H9 (cell line): ENCODE measurements at regions not wholly inside any gene's neighbourhood (a gene's known extent, or its start where the extent isn't known, plus 50 kb on each side); places are given as distances from the start of the nearest gene placed in this dataset.

Experiments
- DNase-seq: peaks from one replicate; pipeline ENCODE4 v3.0.0-alpha.2; 2017
- H2AFZ ChIP-seq: one replicate; pipeline ENCODE4 v1.6.1; 2013; ENCODE audit warnings: mild to moderate bottlenecking, low read length, control low read depth, moderate library complexity
- H2AK5ac ChIP-seq: 2 replicates; pipeline ENCODE4 v1.6.1; 2013; ENCODE audit warnings: low read length, control low read depth, mixed read lengths; ENCODE audit not compliant: insufficient read length
- H2BK120ac ChIP-seq: one replicate; pipeline ENCODE4 v1.6.1; 2013; ENCODE audit warnings: low read depth, mild to moderate bottlenecking, low read length, control low read depth, inconsistent platforms; ENCODE audit not compliant: poor library complexity, severe bottlenecking
- H2BK12ac ChIP-seq: 2 replicates; pipeline ENCODE4 v1.6.1; 2013; ENCODE audit warnings: low read length, control low read depth, mixed read lengths, low read depth; ENCODE audit not compliant: insufficient read length
- H2BK15ac ChIP-seq: 2 replicates; pipeline ENCODE4 v1.6.1; 2013; ENCODE audit warnings: low read depth, low read length, control low read depth
- H2BK20ac ChIP-seq: one replicate; pipeline ENCODE4 v1.6.1; 2013; ENCODE audit warnings: low read depth, mild to moderate bottlenecking, low read length, control low read depth, inconsistent platforms; ENCODE audit not compliant: poor library complexity, severe bottlenecking
- H2BK5ac ChIP-seq: 2 replicates; pipeline ENCODE4 v1.6.1; 2013; ENCODE audit warnings: low read length, control low read depth, mixed read lengths; ENCODE audit not compliant: insufficient read length
- H3K14ac ChIP-seq: 2 replicates; pipeline ENCODE4 v1.6.1; 2013; ENCODE audit warnings: low read length, control low read depth; ENCODE audit not compliant: insufficient read depth
- H3K18ac ChIP-seq: 2 replicates; pipeline ENCODE4 v1.6.1; 2013; ENCODE audit warnings: low read depth, mild to moderate bottlenecking, mixed read lengths, low read length, control low read depth; ENCODE audit not compliant: insufficient read length
- H3K23ac ChIP-seq: 2 replicates; pipeline ENCODE4 v1.6.1; 2013; ENCODE audit warnings: low read length, control low read depth, mixed read lengths, low read depth; ENCODE audit not compliant: insufficient read length
- H3K23me2 ChIP-seq: 2 replicates; pipeline ENCODE4 v1.6.1; 2013; ENCODE audit warnings: low read depth, mild to moderate bottlenecking, mixed read lengths, low read length, control low read depth; ENCODE audit not compliant: insufficient read length, poor library complexity, severe bottlenecking
- H3K27ac ChIP-seq: 2 replicates; pipeline ENCODE4 v1.5.1; 2013; ENCODE audit warnings: low read length, control low read depth, mixed read lengths, low read depth; ENCODE audit not compliant: insufficient read length
- H3K27me3 ChIP-seq: 2 replicates; pipeline ENCODE4 v1.6.1; 2013; ENCODE audit warnings: low read length, control low read depth, inconsistent platforms; ENCODE audit not compliant: insufficient read depth
- H3K4ac ChIP-seq: 2 replicates; pipeline ENCODE4 v1.6.1; 2013; ENCODE audit warnings: low read depth, mild to moderate bottlenecking, control low read depth, inconsistent platforms, low read length, moderate library complexity
- H3K4me1 ChIP-seq: 2 replicates; pipeline ENCODE4 v1.6.1; 2013; ENCODE audit warnings: low read length, control low read depth, inconsistent platforms; ENCODE audit not compliant: insufficient read depth
- H3K4me2 ChIP-seq: 2 replicates; pipeline ENCODE4 v1.6.1; 2013; ENCODE audit warnings: low read length, control low read depth, mixed read lengths; ENCODE audit not compliant: insufficient read length, insufficient read depth
- H3K56ac ChIP-seq: 2 replicates; pipeline ENCODE4 v1.6.1; 2013; ENCODE audit warnings: low read depth, mild to moderate bottlenecking, mixed read lengths, low read length, control low read depth; ENCODE audit not compliant: insufficient read length
- H3K79me1 ChIP-seq: 2 replicates; pipeline ENCODE4 v1.6.1; 2013; ENCODE audit warnings: low read depth, mild to moderate bottlenecking, moderate library complexity, low read length, control low read depth, inconsistent platforms; ENCODE audit not compliant: insufficient read depth, poor library complexity, severe bottlenecking
- H3K79me2 ChIP-seq: 2 replicates; pipeline ENCODE4 v1.6.1; 2013; ENCODE audit warnings: low read length, control low read depth, inconsistent platforms; ENCODE audit not compliant: insufficient read depth
- H3K9ac ChIP-seq: 2 replicates; pipeline ENCODE4 v1.6.1; 2013; ENCODE audit warnings: low read length, control low read depth, mixed read lengths; ENCODE audit not compliant: insufficient read length; ENCODE audit errors: extremely low read depth
- H3K9me3 ChIP-seq: one replicate; pipeline ENCODE4 v1.6.1; 2013; ENCODE audit warnings: low read depth, low read length, inconsistent platforms; ENCODE audit not compliant: control insufficient read depth
- H3T11ph ChIP-seq: one replicate; pipeline ENCODE4 v1.6.1; 2013; ENCODE audit warnings: mild to moderate bottlenecking, low read length, control low read depth, inconsistent platforms
- H4K20me1 ChIP-seq: one replicate; pipeline ENCODE4 v1.6.1; 2013; ENCODE audit not compliant: control insufficient read depth, insufficient read length, insufficient read depth
- H4K5ac ChIP-seq: 2 replicates; pipeline ENCODE4 v1.6.1; 2013; ENCODE audit warnings: low read depth, mild to moderate bottlenecking, mixed read lengths, low read length, control low read depth; ENCODE audit not compliant: insufficient read length
- H4K8ac ChIP-seq: replicated peaks from 2 replicates; pipeline ENCODE4 v1.6.1; 2013; ENCODE audit warnings: low read length, control low read depth, mixed read lengths, low read depth; ENCODE audit not compliant: insufficient read length
- H4K91ac ChIP-seq: 2 replicates; pipeline ENCODE4 v1.6.1; 2013; ENCODE audit warnings: low read depth, mild to moderate bottlenecking, moderate library complexity, mixed read lengths, low read length, control low read depth; ENCODE audit not compliant: insufficient read length
- H3K27ac Mint-ChIP-seq, 3 experiments: 2 replicates in 2 of 3; 3 replicates in 1 of 3; pipeline ENCODE4 v1.8.0; 2020 to 2021; ENCODE audit warnings: mixed read lengths in 3 of 3, mild to moderate bottlenecking in 1 of 3, moderate library complexity in 1 of 3
- H3K27me3 Mint-ChIP-seq: 2 replicates; pipeline ENCODE4 v1.8.0; 2021; ENCODE audit warnings: low read depth, mild to moderate bottlenecking, moderate library complexity, mixed read lengths
- H3K36me3 Mint-ChIP-seq, 3 experiments: 2 replicates in 2 of 3; 3 replicates in 1 of 3; pipeline ENCODE4 v1.8.0; 2020 to 2021; ENCODE audit warnings: low read depth in 3 of 3, mixed read lengths in 3 of 3; ENCODE audit not compliant: insufficient read depth in 1 of 3
- H3K4me1 Mint-ChIP-seq, 2 experiments: 2 replicates each; pipeline ENCODE4 v1.8.0; 2020; ENCODE audit warnings: mixed read lengths in 2 of 2
- H3K4me3 Mint-ChIP-seq, 2 experiments: 2 replicates in 1 of 2; 3 replicates in 1 of 2; pipeline ENCODE4 v1.8.0; 2020 to 2021; ENCODE audit warnings: mild to moderate bottlenecking in 2 of 2, mixed read lengths in 2 of 2, moderate library complexity in 1 of 2
- H3K9me3 Mint-ChIP-seq, 2 experiments: 2 replicates in 1 of 2; 3 replicates in 1 of 2; pipeline ENCODE4 v1.8.0; 2020; ENCODE audit warnings: mild to moderate bottlenecking in 2 of 2, mixed read lengths in 2 of 2, moderate library complexity in 1 of 2
- WGBS: extraction: QIAGEN DNeasy Blood & Tissue Kit; methylation state at CpG from one replicate; pipeline ENCODE4 v1.1.7; 2013; ENCODE audit warnings: missing lambda C conversion rate, low lambda C conversion rate, mixed read lengths; ENCODE audit not compliant: insufficient read length; ENCODE audit errors: extremely low coverage; 5-methylcytosine and 5-hydroxymethylcytosine counted together
- TF ChIP-seq, protein P1 (sequence below): fragments of 200-600 bp; sonication (generic); conservative IDR thresholded peaks from 3 replicates; pipeline ENCODE4 v1.8.0; 2021; ENCODE audit warnings: antibody characterized with exemption, mild to moderate bottlenecking

DNA sequence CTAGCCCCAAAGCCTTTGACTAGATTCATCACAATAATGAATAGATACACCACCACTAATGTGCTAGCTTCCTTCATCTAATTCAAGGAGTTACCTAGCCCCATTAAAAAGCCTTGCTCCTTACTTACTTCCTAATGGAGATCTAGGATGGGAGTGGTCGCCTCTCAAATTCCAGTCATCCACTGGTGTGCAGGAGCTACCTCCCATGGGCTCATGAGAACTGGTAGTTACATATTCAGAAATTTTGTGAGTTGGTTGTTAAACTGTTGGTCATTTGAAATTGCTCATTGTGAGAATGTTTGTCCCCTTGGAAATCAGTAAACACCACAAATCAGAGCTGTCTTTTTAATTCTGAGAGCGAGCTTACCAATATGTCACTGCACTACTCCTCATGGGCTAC, 91.7 kb upstream of the GDNF start:
- Histone ChIP-seq H3K18ac (no peak overlapping the region), H3K27ac (no peak overlapping the region), H3K4me2 (no peak overlapping the region), H2AK5ac (no peak overlapping the region), H3K56ac (no peak overlapping the region), H3K27me3 (no peaks in the 10 kb centered on the region), H3K79me1 (no peaks in the 10 kb centered on the region), H4K91ac (no peak overlapping the region), H3K23ac (no peak overlapping the region), H2BK5ac (no peak overlapping the region), H4K20me1 (no peaks in the 10 kb centered on the region), H3K79me2 (no peaks in the 10 kb centered on the region), H3K9ac (no peak overlapping the region), H2BK20ac (no peak overlapping the region), H3T11ph (no peak overlapping the region), H4K8ac (no peak overlapping the region), H2BK12ac (no peak overlapping the region), H3K4ac (no peak overlapping the region), H3K14ac (no peak overlapping the region), H2BK120ac (no peak overlapping the region), H4K5ac (no peak overlapping the region), H2AFZ (no peak overlapping the region), H3K9me3 (no peaks in the 10 kb centered on the region), H3K4me1 (no peaks in the 10 kb centered on the region), H2BK15ac (no peak overlapping the region), H3K23me2 (no peaks in the 10 kb centered on the region)
- H3K4me1 Mint-ChIP-seq = 0 out of 4 replicates have a peak, but pooled peaks cover 0 to 2% of the 10 kb centered on the region in 2 experiments
- no peaks in the 10 kb centered on the region; a peak in 1 of 5 replicates for H3K9me3 Mint-ChIP-seq
- WGBS = no CpG with 5 or more reads among the region's 2 CpGs
- H3K27ac Mint-ChIP-seq = no peak overlapping the region
- H3K4me3 Mint-ChIP-seq = no peak overlapping the region
- DNase-seq = no peak
- no peaks in the 10 kb centered on the region for H3K36me3 Mint-ChIP-seq
- H3K27me3 Mint-ChIP-seq = peaks cover 3% of the 10 kb centered on the region
- TF ChIP-seq, protein P1, sequence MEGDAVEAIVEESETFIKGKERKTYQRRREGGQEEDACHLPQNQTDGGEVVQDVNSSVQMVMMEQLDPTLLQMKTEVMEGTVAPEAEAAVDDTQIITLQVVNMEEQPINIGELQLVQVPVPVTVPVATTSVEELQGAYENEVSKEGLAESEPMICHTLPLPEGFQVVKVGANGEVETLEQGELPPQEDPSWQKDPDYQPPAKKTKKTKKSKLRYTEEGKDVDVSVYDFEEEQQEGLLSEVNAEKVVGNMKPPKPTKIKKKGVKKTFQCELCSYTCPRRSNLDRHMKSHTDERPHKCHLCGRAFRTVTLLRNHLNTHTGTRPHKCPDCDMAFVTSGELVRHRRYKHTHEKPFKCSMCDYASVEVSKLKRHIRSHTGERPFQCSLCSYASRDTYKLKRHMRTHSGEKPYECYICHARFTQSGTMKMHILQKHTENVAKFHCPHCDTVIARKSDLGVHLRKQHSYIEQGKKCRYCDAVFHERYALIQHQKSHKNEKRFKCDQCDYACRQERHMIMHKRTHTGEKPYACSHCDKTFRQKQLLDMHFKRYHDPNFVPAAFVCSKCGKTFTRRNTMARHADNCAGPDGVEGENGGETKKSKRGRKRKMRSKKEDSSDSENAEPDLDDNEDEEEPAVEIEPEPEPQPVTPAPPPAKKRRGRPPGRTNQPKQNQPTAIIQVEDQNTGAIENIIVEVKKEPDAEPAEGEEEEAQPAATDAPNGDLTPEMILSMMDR = no peak
